ENCODE measurements at regions not wholly inside any gene's neighbourhood (a gene's known extent, or its start where the extent isn't known, plus 50 kb on each side); places are given as distances from the start of the nearest gene placed in this dataset.

DNA sequence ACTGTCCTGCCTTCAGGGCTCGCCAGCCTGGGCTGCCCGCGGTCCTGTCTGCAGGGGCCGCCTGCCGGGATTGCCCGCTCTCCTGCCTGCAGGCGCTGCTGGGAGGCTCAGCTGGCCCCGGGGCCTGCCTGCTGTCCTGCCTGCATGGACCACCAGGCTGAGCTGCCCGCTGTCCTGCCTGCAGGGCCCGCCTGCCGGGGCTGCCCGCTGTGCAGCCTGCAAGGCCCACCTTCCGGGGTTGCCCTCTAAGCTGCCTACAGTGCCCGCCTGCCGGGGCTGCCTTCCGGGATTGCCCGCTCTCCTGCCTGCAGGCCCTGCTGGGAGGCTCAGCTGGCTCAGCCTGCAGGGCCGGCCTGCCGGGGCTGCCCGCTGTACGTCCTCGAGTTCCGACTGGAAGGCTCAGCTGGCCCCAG is 164.4 kb downstream of the GLRX3 start:
- 0 out of 2 replicates have a peak overlapping the region, but pooled peaks have one; percentile 18 for H3K4me3 ChIP-seq (ENCODE audit: insufficient read depth, low read depth, low read length)
- DNase-seq: no peak
- in situ Hi-C loops (cut with MboI; ENCODE audit: low sequenced_read_pairs): no loop called here

More for the DNA sequence above, 164.4 kb downstream of the GLRX3 start:
- no peak overlapping the region for H3K27ac ChIP-seq (ENCODE audit: insufficient read depth, low read length)
- ChIA-PET POLR2A (ENCODE audit: unreplicated experiment) (no interaction called here), CTCF (no interaction called here)
- no peak overlapping the region for H3K14ac ChIP-seq (replicated peaks; ENCODE audit: low read depth, low read length)
- H3K9me1 ChIP-seq (ENCODE audit: insufficient read depth, low read length): no peaks in the 10 kb centered on the region
- dilution Hi-C loops (cut with HindIII; ENCODE audit: low sequenced_read_pairs, unreplicated experiment): no loop called here
- H4K20me1 ChIP-seq (ENCODE audit: insufficient read depth, low read length): no peaks in the 10 kb centered on the region
- no peaks in the 10 kb centered on the region for H3K4me1 ChIP-seq (ENCODE audit: control insufficient read depth, insufficient read depth, low read length)
- no peak overlapping the region for H2BK120ac ChIP-seq (ENCODE audit: low read depth, low read length)
- H3K23ac ChIP-seq (ENCODE audit: low read depth, low read length): no peak overlapping the region
- no peak overlapping the region for H2AK9ac ChIP-seq (replicated peaks; ENCODE audit: low read depth, low read length, poor library complexity)
- H3K36me3 ChIP-seq (ENCODE audit: control insufficient read depth, insufficient read depth, low read length): no peaks in the 10 kb centered on the region
- no peaks in the 10 kb centered on the region for H3K79me1 ChIP-seq (ENCODE audit: low read depth in 1 of 2, low read length in 2 of 2)
- WGBS, 2 experiments (ENCODE audit: extremely low coverage in 2 of 2, insufficient read length in 1 of 2): 63% methylated on average over 10 of the region's 23 CpGs; no CpG with 5 or more reads in 1 of the 2 experiments
- H4K91ac ChIP-seq (ENCODE audit: insufficient read depth, low read depth, low read length): no peak overlapping the region
- no peak overlapping the region for H3K56ac ChIP-seq (ENCODE audit: extremely low read depth, insufficient read depth, low read length)
- H2AK5ac ChIP-seq (ENCODE audit: low read depth, low read length): no peak overlapping the region
- H4K5ac ChIP-seq (ENCODE audit: low read depth, low read length): no peak overlapping the region
- peaks cover 19% of the 10 kb centered on the region for H3K9me3 ChIP-seq (ENCODE audit: control insufficient read depth, insufficient read depth, low read length)
- no peak overlapping the region for H3K4ac ChIP-seq (ENCODE audit: low read depth, low read length)
- no peak overlapping the region for H2AFZ ChIP-seq (replicated peaks; ENCODE audit: low read length, poor library complexity)
- no peak overlapping the region for H3K9ac ChIP-seq (ENCODE audit: low read depth, low read length)
- no peak for ATAC-seq (ENCODE audit: low read depth)
- H3K27me3 ChIP-seq (ENCODE audit: control insufficient read depth, insufficient read depth, low read length): no peaks in the 10 kb centered on the region
- intact Hi-C loops (cut with micrococcal nuclease): no loop called here
- H3K18ac ChIP-seq (ENCODE audit: low read depth, low read length): no peak overlapping the region
- no TSS peak for BruUV-seq (replicated peaks)
- TF ChIP-seq, protein P1, sequence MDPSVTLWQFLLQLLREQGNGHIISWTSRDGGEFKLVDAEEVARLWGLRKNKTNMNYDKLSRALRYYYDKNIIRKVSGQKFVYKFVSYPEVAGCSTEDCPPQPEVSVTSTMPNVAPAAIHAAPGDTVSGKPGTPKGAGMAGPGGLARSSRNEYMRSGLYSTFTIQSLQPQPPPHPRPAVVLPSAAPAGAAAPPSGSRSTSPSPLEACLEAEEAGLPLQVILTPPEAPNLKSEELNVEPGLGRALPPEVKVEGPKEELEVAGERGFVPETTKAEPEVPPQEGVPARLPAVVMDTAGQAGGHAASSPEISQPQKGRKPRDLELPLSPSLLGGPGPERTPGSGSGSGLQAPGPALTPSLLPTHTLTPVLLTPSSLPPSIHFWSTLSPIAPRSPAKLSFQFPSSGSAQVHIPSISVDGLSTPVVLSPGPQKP (IDR thresholded peaks at IDR 0.05; ENCODE audit: borderline replicate concordance, low read depth, low read length): no peak
- no peak for TF ChIP-seq SMC3 (IDR thresholded peaks at IDR 0.05; ENCODE audit: low read depth, low read length)
- TF ChIP-seq CEBPB (IDR thresholded peaks at IDR 0.05; ENCODE audit: low read depth, low read length): no peak
- TF ChIP-seq MXI1 (IDR thresholded peaks at IDR 0.05; ENCODE audit: borderline replicate concordance, low read depth, low read length): no peak
- TF ChIP-seq BHLHE40 (IDR thresholded peaks at IDR 0.05; ENCODE audit: low read depth, low read length): no peak
- TF ChIP-seq POLR2A (IDR thresholded peaks at IDR 0.05; ENCODE audit: low read depth, low read length): no peak
- TF ChIP-seq FOS (IDR thresholded peaks at IDR 0.05; ENCODE audit: low read depth, low read length): no peak
- no peak for TF ChIP-seq RCOR1 (IDR thresholded peaks at IDR 0.05; ENCODE audit: insufficient replicate concordance, low read length)
- TF ChIP-seq, protein P2, sequence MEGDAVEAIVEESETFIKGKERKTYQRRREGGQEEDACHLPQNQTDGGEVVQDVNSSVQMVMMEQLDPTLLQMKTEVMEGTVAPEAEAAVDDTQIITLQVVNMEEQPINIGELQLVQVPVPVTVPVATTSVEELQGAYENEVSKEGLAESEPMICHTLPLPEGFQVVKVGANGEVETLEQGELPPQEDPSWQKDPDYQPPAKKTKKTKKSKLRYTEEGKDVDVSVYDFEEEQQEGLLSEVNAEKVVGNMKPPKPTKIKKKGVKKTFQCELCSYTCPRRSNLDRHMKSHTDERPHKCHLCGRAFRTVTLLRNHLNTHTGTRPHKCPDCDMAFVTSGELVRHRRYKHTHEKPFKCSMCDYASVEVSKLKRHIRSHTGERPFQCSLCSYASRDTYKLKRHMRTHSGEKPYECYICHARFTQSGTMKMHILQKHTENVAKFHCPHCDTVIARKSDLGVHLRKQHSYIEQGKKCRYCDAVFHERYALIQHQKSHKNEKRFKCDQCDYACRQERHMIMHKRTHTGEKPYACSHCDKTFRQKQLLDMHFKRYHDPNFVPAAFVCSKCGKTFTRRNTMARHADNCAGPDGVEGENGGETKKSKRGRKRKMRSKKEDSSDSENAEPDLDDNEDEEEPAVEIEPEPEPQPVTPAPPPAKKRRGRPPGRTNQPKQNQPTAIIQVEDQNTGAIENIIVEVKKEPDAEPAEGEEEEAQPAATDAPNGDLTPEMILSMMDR (conservative IDR thresholded peaks at IDR 0.05; ENCODE audit: low read depth, low read length): no peak
- no peak for TF ChIP-seq RAD21 (IDR thresholded peaks at IDR 0.05; ENCODE audit: low read length)
- H2BK15ac ChIP-seq (ENCODE audit: low read depth, low read length): no peak overlapping the region
- no peak overlapping the region for H2BK5ac ChIP-seq (ENCODE audit: low read depth, low read length, poor library complexity, severe bottlenecking)
- no peak overlapping the region for H2BK20ac ChIP-seq (ENCODE audit: low read depth, low read length)
- no peak overlapping the region for H4K8ac ChIP-seq (ENCODE audit: low read depth in 2 of 2, low read length in 2 of 2)
- H3K4me2 ChIP-seq (ENCODE audit: low read depth, low read length): no peak overlapping the region
